ENCODE measurements at regions not wholly inside any gene's neighbourhood (a gene's known extent, or its start where the extent isn't known, plus 50 kb on each side); places are given as distances from the start of the nearest gene placed in this dataset.

DNA sequence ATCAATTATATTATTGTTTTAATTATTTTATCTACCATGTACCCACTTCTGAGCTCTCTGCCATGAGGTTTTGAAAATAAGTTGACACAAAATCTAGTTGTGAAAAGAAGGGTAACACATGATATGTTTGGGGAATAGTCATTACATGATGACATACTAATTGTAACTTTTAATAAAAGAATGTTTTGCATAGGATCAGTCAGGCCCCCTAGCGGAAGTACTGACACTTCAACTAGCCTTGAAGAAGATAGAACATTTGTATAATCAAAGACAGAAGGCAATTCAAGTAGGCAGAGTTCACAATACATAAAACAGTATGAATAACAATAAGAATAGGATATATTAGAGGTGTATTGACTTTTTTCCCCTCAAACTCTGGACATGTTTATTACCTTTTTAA is 1191.0 kb upstream of the AGA start:
- Histone ChIP-seq H3K4me1 (ENCODE audit: control insufficient read depth in 2 of 3, insufficient read depth in 2 of 3, low read depth in 1 of 3, low read length in 3 of 3) (no peaks in the 10 kb centered on the region), H3K36me3 (ENCODE audit: control insufficient read depth in 2 of 3, insufficient read depth in 3 of 3, low read length in 3 of 3) (no peaks in the 10 kb centered on the region), H3K9ac (ENCODE audit: low read length in 3 of 3) (no peak overlapping the region), H3K27ac (ENCODE audit: low read depth in 2 of 2, low read length in 2 of 2) (no peak overlapping the region), H3K4me3 (ENCODE audit: low read length in 3 of 3) (no peak overlapping the region), H3K9me3 (ENCODE audit: control insufficient read depth in 2 of 3, insufficient read depth in 1 of 3, low read length in 3 of 3) (no peaks in the 10 kb centered on the region), H3K27me3 (ENCODE audit: control insufficient read depth, insufficient read depth, low read length) (no peaks in the 10 kb centered on the region)
- TF ChIP-seq, protein P1, sequence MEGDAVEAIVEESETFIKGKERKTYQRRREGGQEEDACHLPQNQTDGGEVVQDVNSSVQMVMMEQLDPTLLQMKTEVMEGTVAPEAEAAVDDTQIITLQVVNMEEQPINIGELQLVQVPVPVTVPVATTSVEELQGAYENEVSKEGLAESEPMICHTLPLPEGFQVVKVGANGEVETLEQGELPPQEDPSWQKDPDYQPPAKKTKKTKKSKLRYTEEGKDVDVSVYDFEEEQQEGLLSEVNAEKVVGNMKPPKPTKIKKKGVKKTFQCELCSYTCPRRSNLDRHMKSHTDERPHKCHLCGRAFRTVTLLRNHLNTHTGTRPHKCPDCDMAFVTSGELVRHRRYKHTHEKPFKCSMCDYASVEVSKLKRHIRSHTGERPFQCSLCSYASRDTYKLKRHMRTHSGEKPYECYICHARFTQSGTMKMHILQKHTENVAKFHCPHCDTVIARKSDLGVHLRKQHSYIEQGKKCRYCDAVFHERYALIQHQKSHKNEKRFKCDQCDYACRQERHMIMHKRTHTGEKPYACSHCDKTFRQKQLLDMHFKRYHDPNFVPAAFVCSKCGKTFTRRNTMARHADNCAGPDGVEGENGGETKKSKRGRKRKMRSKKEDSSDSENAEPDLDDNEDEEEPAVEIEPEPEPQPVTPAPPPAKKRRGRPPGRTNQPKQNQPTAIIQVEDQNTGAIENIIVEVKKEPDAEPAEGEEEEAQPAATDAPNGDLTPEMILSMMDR (IDR thresholded peaks at IDR 0.05; ENCODE audit: borderline replicate concordance, extremely low read depth, insufficient read depth) = no peak
- no peak for DNase-seq
- intact Hi-C loops (cut with DNase I) = no loop called here
- FAIRE-seq = no peak

DNA sequence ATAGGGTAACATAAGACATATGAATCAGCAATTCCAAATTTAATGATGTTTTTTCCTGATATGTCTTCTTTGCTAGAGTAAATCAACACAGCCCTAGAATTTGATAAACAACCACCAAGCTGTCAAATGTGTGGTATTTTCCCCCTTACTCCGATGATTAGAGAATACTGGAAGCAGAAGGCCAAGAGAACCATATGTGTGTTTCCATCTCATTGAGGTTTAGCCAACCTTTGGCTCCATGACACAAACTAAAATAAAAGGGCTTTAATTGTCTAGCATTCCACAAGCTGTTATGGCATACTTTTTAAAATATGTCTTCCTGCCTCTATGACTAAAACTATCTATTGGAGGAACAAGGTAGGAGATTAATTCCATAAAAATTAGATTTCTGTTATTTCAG is 1222.4 kb upstream of the AGA start:
- Histone ChIP-seq H3K27ac (ENCODE audit: low read depth in 2 of 2, low read length in 2 of 2) (no peak overlapping the region), H3K9ac (ENCODE audit: low read length in 3 of 3) (no peak overlapping the region), H3K4me3 (ENCODE audit: low read length in 3 of 3) (no peak overlapping the region), H3K36me3 (ENCODE audit: control insufficient read depth in 2 of 3, insufficient read depth in 3 of 3, low read length in 3 of 3) (no peaks in the 10 kb centered on the region), H3K4me1 (ENCODE audit: control insufficient read depth in 2 of 3, insufficient read depth in 2 of 3, low read depth in 1 of 3, low read length in 3 of 3) (no peaks in the 10 kb centered on the region), H3K9me3 (ENCODE audit: control insufficient read depth in 2 of 3, insufficient read depth in 1 of 3, low read length in 3 of 3) (no peaks in the 10 kb centered on the region), H3K27me3 (ENCODE audit: control insufficient read depth, insufficient read depth, low read length) (no peaks in the 10 kb centered on the region)
- DNase-seq = no peak
- intact Hi-C loops (cut with DNase I) = no loop called here
- TF ChIP-seq, protein P1 (IDR thresholded peaks at IDR 0.05; ENCODE audit: borderline replicate concordance, extremely low read depth, insufficient read depth) = no peak
- no peak for FAIRE-seq

DNA sequence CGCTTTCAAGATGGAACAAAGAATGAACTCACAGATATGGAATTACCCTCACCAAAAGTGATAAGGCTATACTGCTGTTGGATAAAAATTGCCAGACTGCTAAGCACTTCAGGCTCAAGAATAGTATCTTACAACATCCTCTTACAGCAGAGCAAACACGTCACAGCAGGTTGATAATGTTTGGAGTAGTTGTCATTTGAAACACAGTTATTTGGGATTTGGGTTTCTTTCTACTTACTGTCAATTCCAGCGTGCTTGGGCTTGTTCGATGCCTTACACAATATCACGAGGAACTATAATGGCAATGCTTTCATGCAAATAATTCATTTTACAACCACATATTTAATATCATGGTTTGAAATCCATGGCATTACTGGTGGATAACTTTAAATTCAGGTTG is 1223.7 kb upstream of the AGA start:
- Histone ChIP-seq H3K9me3 (ENCODE audit: control insufficient read depth in 2 of 3, insufficient read depth in 1 of 3, low read length in 3 of 3) (no peaks in the 10 kb centered on the region), H3K27ac (ENCODE audit: low read depth in 2 of 2, low read length in 2 of 2) (no peak overlapping the region), H3K36me3 (ENCODE audit: control insufficient read depth in 2 of 3, insufficient read depth in 3 of 3, low read length in 3 of 3) (no peaks in the 10 kb centered on the region), H3K4me1 (ENCODE audit: control insufficient read depth in 2 of 3, insufficient read depth in 2 of 3, low read depth in 1 of 3, low read length in 3 of 3) (no peaks in the 10 kb centered on the region), H3K9ac (ENCODE audit: low read length in 3 of 3) (no peak overlapping the region), H3K4me3 (ENCODE audit: low read length in 3 of 3) (no peak overlapping the region), H3K27me3 (ENCODE audit: control insufficient read depth, insufficient read depth, low read length) (no peaks in the 10 kb centered on the region)
- intact Hi-C loops (cut with DNase I) = no loop called here
- FAIRE-seq (no peak), DNase-seq (no peak)
- TF ChIP-seq, protein P1 (IDR thresholded peaks at IDR 0.05; ENCODE audit: borderline replicate concordance, extremely low read depth, insufficient read depth) = no peak

DNA sequence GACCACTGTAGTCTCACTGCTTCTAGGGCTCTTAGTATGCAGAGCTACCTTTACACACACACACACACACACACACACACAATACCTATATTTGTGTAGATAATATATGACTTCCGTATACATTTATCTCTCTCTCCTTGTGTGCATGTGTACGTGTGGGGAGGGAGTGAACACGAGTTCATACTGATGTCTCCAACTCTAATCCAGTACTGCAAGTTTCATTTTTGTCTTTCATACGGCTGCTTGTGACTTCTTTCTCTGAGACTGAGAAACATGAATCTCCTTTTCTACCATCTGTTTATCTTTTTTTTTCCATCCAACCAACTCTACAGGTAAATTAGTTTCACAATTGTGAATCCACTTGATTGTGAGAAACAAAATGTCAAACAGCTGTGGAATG is 1229.5 kb upstream of the AGA start:
- Histone ChIP-seq H3K4me3 (ENCODE audit: low read length in 3 of 3) (no peak overlapping the region), H3K9ac (ENCODE audit: low read length in 3 of 3) (no peak overlapping the region), H3K36me3 (ENCODE audit: control insufficient read depth in 2 of 3, insufficient read depth in 3 of 3, low read length in 3 of 3) (no peaks in the 10 kb centered on the region), H3K27ac (ENCODE audit: low read depth in 2 of 2, low read length in 2 of 2) (no peak overlapping the region), H3K9me3 (ENCODE audit: control insufficient read depth in 2 of 3, insufficient read depth in 1 of 3, low read length in 3 of 3) (no peaks in the 10 kb centered on the region), H3K4me1 (ENCODE audit: control insufficient read depth in 2 of 3, insufficient read depth in 2 of 3, low read depth in 1 of 3, low read length in 3 of 3) (no peaks in the 10 kb centered on the region), H3K27me3 (ENCODE audit: control insufficient read depth, insufficient read depth, low read length) (no peaks in the 10 kb centered on the region)
- DNase-seq = no peak
- FAIRE-seq = no peak
- TF ChIP-seq, protein P1 (IDR thresholded peaks at IDR 0.05; ENCODE audit: borderline replicate concordance, extremely low read depth, insufficient read depth) = no peak
- intact Hi-C loops (cut with DNase I) = no loop called here

Measured in kidney (tissue), 13 donors.